HG03575 (cell line): ENCODE measurements at regions not wholly inside any gene's neighbourhood (a gene's known extent, or its start where the extent isn't known, plus 50 kb on each side); places are given as distances from the start of the nearest gene placed in this dataset.

Source experiments
- ATAC-seq: cut with Tn5 transposase; IDR thresholded peaks from one replicate; pipeline ENCODE4 v1.9.1; 2021; ENCODE audit not compliant: unreplicated experiment, insufficient number of reproducible peaks, low FRiP score; ENCODE audit errors: extremely low read depth

DNA sequence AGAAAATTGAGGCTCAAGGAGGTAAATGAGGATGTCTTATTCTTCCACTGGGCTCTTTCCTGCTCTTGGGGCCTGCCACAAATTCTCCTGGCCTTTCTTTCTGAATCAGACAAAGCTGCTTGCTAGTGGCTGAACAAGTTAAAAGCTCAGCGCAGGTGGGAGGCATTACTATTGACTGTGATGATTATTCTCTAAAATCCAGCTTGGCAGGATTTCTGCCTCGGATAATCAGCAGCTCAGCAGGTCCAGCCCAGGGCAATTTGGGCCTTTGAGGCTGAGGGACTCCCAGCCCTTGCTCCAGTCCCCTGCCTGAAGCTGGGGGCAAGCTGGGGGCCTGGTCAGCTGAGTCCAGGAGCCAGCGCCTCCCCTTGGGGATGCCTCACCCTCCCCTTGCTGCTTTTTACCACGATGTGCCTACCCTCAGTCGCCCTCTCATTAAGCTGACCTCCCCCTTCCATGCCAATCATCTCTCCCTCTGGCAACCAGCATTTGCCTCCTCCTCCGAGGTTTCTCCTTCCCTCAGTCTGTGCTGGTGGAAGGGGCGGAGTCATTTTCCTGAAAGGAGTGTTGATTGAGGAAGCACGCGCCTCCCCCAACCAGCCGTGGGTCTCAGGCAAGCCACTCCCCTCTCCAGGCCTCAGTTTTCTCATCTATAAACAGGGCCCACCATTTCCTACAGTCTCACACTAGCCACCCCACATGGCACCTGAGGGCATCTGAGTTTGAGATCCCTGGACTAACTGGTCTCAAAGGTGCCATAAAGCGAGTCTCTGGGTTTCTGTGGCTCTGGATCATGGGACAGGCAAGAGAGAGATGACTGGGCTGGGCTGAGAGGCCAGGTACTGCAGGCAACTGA, 60.6 kb upstream of the PRDM11 start:
- no peak for ATAC-seq

DNA sequence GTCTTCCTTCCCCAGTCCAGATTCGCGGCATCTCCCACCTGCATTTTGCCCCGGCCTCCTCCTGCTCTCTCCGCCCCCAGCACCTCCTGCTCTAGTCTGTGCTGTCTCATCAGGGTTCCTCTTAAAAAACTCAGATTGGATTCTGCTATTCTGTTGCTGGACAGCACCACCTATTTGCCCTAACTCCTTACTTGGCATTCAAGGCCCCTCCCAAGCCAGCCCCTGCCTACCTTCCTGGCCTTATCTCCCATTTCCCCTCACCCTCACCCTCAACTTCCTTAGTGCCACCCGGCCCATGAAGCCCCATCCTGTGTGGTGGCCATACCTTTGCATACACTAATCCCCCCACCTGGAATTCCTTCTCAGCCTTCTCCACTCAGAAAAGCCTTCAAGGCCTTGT, 59.9 kb upstream of the PRDM11 start:
- no peak for ATAC-seq

DNA sequence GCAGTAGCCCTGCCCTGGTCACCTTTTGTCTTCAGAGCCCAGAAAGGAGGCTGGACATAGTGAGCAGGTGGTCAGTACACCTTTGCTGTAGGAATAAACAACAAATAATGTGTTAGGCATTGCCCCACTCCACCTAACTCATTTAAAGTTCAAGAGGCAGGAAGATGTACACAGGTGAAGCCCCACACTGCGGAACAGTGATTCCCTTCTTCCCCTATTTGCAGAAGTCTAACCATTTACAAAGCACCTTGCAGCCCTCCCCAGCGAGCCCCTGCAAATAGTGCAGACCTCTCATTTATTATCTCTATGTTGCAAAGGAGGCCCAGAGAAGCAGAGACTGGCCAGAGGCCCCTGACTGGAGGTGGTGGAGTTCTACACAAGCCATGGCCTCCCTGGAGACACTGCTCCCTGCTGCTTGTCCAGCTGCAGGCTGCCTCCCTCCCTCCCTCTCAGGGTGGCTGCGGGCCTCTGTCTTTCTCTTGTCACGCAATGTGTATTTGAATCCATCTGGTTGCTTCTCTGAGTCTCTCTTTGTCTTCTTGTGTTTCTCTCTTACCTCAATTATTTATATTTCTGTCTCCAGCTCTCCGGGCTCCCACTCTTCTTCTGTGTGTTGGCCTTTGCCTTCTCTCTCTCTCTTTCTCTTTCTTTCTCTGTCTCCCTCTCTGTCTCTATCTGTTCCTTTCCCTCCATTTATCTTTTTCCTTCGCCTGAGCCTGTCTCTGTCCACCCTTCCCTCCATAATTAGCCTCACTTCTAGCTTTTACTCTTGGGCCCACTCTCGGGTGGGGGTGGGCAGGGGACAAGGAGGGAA, 59.1 kb upstream of the PRDM11 start:
- no peak for ATAC-seq

GRCh38 chr11:45087900-45088160, 58.6 kb upstream of the PRDM11 start:
- ATAC-seq, result no peak

DNA sequence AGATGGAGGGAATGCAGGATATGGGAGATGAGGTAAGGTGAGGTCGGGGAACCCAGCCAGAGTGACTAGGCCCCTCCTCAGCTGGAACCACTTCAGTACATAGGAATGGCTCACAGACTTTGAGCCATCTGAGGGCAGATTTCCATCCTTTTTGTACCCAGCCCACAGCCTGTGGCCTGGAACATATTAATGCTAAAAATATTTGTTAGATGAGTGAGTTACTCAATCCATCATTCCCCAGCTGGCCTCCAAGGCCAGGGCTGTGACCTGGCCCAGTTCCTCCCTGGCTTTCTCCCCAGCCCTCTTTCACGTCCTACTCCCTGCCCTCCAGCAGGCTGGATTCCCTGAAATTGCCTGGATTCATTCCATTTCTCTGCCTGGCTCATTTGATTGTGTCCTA, 57.2 kb upstream of the PRDM11 start:
- no peak for ATAC-seq

DNA sequence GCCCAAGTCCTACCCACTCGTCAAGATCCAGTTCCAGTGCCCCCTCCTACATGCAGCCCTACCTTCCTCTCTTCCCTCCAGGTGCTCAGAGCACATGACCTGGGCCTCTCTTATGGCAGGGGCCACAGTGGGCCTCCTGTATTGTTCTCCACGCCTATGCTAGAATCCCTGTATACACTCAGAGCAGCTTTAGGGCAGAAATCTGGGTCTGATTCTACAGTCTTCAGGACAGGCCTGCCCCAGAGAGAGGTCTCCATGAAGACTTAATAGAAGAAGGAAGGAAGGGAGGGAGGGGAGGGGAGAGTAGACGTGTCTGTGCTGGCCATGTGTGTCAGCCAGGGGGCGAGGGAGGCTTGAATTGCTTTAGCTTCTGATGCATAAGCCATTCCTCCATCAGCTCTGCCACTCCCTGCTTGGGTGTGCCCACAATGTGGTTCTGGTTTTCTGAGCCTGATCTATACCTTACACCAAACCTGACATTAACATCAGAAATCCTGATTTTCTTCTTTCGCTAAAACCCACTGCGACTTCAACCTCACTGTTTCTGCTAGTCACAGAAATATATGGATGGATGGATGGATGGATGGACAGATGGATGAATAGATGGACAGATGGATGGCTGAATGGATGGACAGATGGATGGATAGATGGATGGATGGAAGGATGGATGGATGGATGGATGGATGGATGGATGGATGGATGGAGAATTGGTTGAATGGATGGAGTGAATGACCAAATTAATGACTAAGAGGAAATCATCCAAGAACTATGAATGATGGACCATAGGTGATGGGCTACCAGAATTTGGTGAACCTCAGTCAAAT, 56.6 kb upstream of the PRDM11 start:
- ATAC-seq, result no peak

DNA sequence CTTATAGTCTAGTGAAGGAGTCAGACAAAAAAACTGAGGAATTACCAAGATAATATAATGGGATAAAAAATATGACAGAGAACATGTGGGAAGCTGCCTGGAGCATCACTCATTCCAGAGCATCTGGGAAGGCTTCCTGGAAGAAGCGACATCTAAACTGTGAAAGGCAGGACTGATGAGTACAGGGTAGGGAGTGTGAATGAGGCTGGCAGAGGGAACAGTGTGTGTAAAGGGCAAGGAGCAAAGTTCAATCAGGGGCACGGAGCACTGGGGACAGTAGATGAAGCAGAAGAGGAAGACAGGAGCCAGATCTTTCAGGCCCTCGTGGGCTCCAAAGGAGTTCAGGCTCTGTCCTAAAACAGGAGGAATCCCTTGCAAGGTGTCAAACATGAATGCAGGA, 55.8 kb upstream of the PRDM11 start:
- ATAC-seq, result no peak

DNA sequence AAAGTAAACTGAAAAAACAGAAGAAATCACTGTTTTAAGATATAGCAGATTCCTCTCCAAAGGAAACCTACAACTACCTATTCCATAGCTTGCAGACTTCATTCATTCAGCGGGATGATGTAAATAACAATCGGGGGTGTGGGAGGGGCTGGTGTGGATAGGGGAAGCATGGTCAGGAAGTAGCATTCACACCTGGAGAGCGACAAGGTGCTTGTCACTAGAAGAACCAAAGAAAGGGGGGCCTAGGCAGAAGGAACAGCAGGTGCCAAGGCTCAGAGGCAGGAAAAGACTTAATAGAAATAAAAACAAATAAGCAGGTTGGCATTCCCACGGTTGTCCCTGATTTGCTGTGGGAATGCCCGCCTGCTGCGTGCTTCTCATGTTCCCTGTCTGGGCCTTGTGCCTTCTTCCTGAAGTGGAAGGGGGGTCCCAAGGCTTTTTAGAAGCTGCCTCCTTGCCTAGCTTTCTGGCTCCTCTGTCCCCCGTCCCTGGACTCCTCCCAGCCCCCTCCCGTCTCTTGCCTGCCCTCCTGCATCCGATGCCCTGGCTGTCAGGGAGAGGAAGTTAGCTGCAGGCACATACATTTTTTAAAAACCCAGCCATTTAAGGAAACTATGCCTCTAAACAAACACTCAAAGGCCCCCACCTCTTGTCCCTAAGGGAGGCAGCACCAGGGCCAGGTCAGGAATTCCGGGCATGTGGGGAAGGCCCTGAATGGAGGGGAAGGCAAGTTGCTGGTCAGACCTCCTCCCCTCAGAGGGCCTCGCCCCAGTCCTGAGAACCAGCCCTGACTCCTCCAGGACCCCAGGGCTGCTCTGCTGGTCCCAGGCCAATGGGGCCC, 54.7 kb upstream of the PRDM11 start:
- ATAC-seq, result no peak

GRCh38 chr11:45092404-45092785, 54.0 kb upstream of the PRDM11 start:
- ATAC-seq, result no peak

GRCh38 chr11:45092901-45093760, 53.3 kb upstream of the PRDM11 start:
- ATAC-seq, result no peak

- no peak for ATAC-seq
Observed at GRCh38 chr11:45093761-45094455, 52.5 kb upstream of the PRDM11 start.

- ATAC-seq, result no peak
Observed at GRCh38 chr11:45094958-45095690, 51.3 kb upstream of the PRDM11 start.

DNA sequence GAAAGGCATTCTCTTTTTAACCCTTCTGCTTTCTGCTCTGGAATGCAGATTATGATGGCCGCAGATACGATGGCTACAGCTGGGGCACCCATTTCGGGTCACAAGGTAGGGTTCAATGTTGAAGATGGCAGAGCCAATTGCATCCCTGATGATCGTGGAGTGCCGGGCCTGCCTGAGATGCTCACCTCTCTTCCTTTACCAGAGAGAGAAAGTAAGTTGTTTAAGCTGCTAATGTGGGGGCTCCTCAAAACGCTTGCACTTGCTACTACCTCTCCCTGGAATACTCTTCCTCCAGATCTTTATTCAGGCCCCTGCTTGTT, 50.8 kb upstream of the PRDM11 start:
- no peak for ATAC-seq

- ATAC-seq, result no peak
Observed at GRCh38 chr11:45096636-45097035, 49.8 kb upstream of the PRDM11 start.
